HepG2 (cell line): ENCODE measurements at regions not wholly inside any gene's neighbourhood (a gene's known extent, or its start where the extent isn't known, plus 50 kb on each side); places are given as distances from the start of the nearest gene placed in this dataset.

Experiments
- ATAC-seq: fragments of 200-7000 bp; cut with Tn5 transposase; 3 replicates; pipeline ENCODE4 v1.9.1; 2020; ENCODE audit warnings: mild to moderate bottlenecking, moderate library complexity
- BruUV-seq: library from RNA; stranded (reverse); fragments of 400-500 nt; replicated peaks from 2 replicates; lab custom pipeline; 2021; lab: Mats Ljungman, UMichigan
- CTCF ChIA-PET: fragments of 300-600 bp; formaldehyde crosslinking; extraction: SDS; loops from one replicate; lab custom pipeline; 2021; ENCODE audit warnings: low total read pairs, inconsistent platforms, low intra/inter-chr PET ratio; lab: Yijun Ruan, JAX
- POLR2A ChIA-PET: fragments of 350-600 bp; sonication (Branson Sonifier 250); formaldehyde crosslinking; loops from one replicate; lab custom pipeline; 2020; ENCODE audit warnings: antibody characterized with exemption, inconsistent platforms; lab: Yijun Ruan, JAX
- DNase-seq: peaks from one replicate; pipeline ENCODE4 v3.0.0-alpha.2; 2015; ENCODE audit warnings: low spot score
- FAIRE-seq: peaks from 3 replicates; lab custom pipeline; 2011; peaks lifted over from hg19 to GRCh38; lab: Jason Lieb, UNC
- H2AFZ ChIP-seq: one replicate; pipeline ENCODE4 v1.6.1; 2011; ENCODE audit warnings: low read length, inconsistent platforms
- H3K27ac ChIP-seq: fragments of 300-600 bp; 3 replicates; pipeline ENCODE4 v1.8.0; 2011; ENCODE audit warnings: mixed run types, mild to moderate bottlenecking, mixed read lengths, low read length, inconsistent platforms; ENCODE audit not compliant: insufficient read depth; ENCODE audit errors: extremely low read length
- H3K27me3 ChIP-seq, 2 experiments: fragments of 200-600 bp in 1 of 2; 2 replicates in 1 of 2; 3 replicates in 1 of 2; pipeline versions ENCODE4 v1.6.0 to v1.8.0; 2011; ENCODE audit warnings: low read length in 2 of 2, mild to moderate bottlenecking in 2 of 2, moderate library complexity in 2 of 2, inconsistent platforms in 1 of 2; ENCODE audit not compliant: insufficient read depth in 2 of 2, control insufficient read depth in 1 of 2
- H3K36me3 ChIP-seq, 2 experiments: fragments of 200-600 bp in 1 of 2; replicated peaks in 1 of 2; 2 replicates in 1 of 2; 3 replicates in 1 of 2; pipeline versions ENCODE4 v1.5.1 to v1.8.0; 2011; ENCODE audit warnings: low read length in 2 of 2, inconsistent platforms in 1 of 2; ENCODE audit not compliant: insufficient read depth in 2 of 2, control insufficient read depth in 1 of 2
- H3K4me1 ChIP-seq: 2 replicates; pipeline ENCODE4 v1.5.1; 2012; ENCODE audit warnings: low read length, inconsistent platforms; ENCODE audit not compliant: insufficient read depth
- H3K4me2 ChIP-seq: 2 replicates; pipeline ENCODE4 v1.6.0; 2011; ENCODE audit warnings: low read depth, low read length, inconsistent platforms
- H3K4me3 ChIP-seq, 3 experiments: fragments of 200-600 bp in 1 of 3; sonication (generic), shearing (Covaris generic) in 1 of 3; replicated peaks in 1 of 3; 2 replicates each; pipeline ENCODE4 v1.5.1; 2011 to 2016; ENCODE audit warnings: low read length in 3 of 3, inconsistent platforms in 2 of 3, low read depth in 2 of 3, mild to moderate bottlenecking in 2 of 3, control low read depth in 1 of 3, mixed read lengths in 1 of 3; ENCODE audit not compliant: insufficient read depth in 1 of 3
- H3K79me2 ChIP-seq: one replicate; pipeline ENCODE4 v1.6.1; 2011; ENCODE audit warnings: low read length, inconsistent platforms; ENCODE audit not compliant: insufficient read depth
- H3K9ac ChIP-seq: 2 replicates; pipeline ENCODE4 v1.6.0; 2011; ENCODE audit warnings: mild to moderate bottlenecking, low read depth, low read length, inconsistent platforms; ENCODE audit not compliant: insufficient read depth
- H3K9me3 ChIP-seq: 2 replicates; pipeline ENCODE4 v1.5.1; 2012; ENCODE audit warnings: mild to moderate bottlenecking, low read length
- H4K20me1 ChIP-seq: 2 replicates; pipeline ENCODE4 v1.6.0; 2011; ENCODE audit warnings: inconsistent platforms, mild to moderate bottlenecking, low read length, moderate library complexity; ENCODE audit not compliant: insufficient read depth
- EED ChIP-seq: sonication (generic); formaldehyde crosslinking; IDR thresholded peaks from 2 replicates; pipeline ENCODE4 v1.5.0; 2020; ENCODE audit warnings: mild to moderate bottlenecking, missing genetic modification reagents
- EHMT2 ChIP-seq: fragments of 200-600 bp; sonication (generic); IDR thresholded peaks from 2 replicates; pipeline ENCODE4 v1.7.0; 2017; ENCODE audit warnings: antibody characterized with exemption, low read depth, low read length, borderline replicate concordance
- ETV6 ChIP-seq: sonication (generic); formaldehyde crosslinking; conservative IDR thresholded peaks from 2 replicates; pipeline ENCODE4 v1.4.0; 2020; ENCODE audit warnings: missing genetic modification reagents
- KDM2A ChIP-seq: sonication (generic); formaldehyde crosslinking; IDR thresholded peaks from 2 replicates; pipeline ENCODE4 v1.4.0; 2020; ENCODE audit warnings: low read depth, missing genetic modification reagents, borderline replicate concordance
- NFYB ChIP-seq: sonication (generic); formaldehyde crosslinking; IDR thresholded peaks from 2 replicates; pipeline ENCODE4 v1.4.0; 2020; ENCODE audit warnings: missing genetic modification reagents
- RBFOX2 ChIP-seq: fragments of 200-400 bp; formaldehyde crosslinking; IDR thresholded peaks from 2 replicates; pipeline ENCODE4 v1.6.1; 2017; ENCODE audit warnings: low read depth, mild to moderate bottlenecking, low read length
- TIGD3 ChIP-seq: sonication (generic); formaldehyde crosslinking; IDR thresholded peaks from 2 replicates; pipeline ENCODE4 v1.5.1; 2020; ENCODE audit warnings: mild to moderate bottlenecking, missing genetic modification reagents, borderline replicate concordance
- ZMYM2 ChIP-seq: sonication (generic); formaldehyde crosslinking; IDR thresholded peaks from 2 replicates; pipeline ENCODE4 v1.8.0; 2022; ENCODE audit warnings: mild to moderate bottlenecking, missing genetic modification reagents
- ZNF274 ChIP-seq: sonication (generic); formaldehyde crosslinking; IDR thresholded peaks from 2 replicates; pipeline ENCODE4 v1.5.1; 2020; ENCODE audit warnings: mild to moderate bottlenecking, missing genetic modification reagents
- ZNF468 ChIP-seq: sonication (generic); formaldehyde crosslinking; IDR thresholded peaks from 2 replicates; pipeline ENCODE4 v1.8.0; 2022; ENCODE audit warnings: mild to moderate bottlenecking, moderate library complexity, missing genetic modification reagents
- WGBS: methylation state at CpG from one replicate; pipeline ENCODE4 v1.1.6; 2017; ENCODE audit warnings: low lambda C conversion rate; 5-methylcytosine and 5-hydroxymethylcytosine counted together
- in situ Hi-C: cut with HindIII; loops from 2 replicates; pipeline ENCODE4 v1.10.0; 2017; ENCODE audit warnings: low pct_unique_long_range_greater_than_20kb; ENCODE audit not compliant: extremely low pct_ligation_motif_present
- intact Hi-C: fragments of 100-400 bp; cut with micrococcal nuclease; formaldehyde crosslinking; loops from one replicate; pipeline ENCODE4 v1.10.0; 2022; ENCODE audit not compliant: unreplicated experiment
- TF ChIP-seq, protein P1 (sequence below): sonication (generic); formaldehyde crosslinking; IDR thresholded peaks from 2 replicates; pipeline ENCODE4 v1.4.0; 2020; ENCODE audit warnings: missing genetic modification reagents

GRCh38 chr14:83433618-83434017 lies 1900.0 kb upstream of the SEL1L start:
- no peak for FAIRE-seq
- no peaks in the 10 kb centered on the region for H4K20me1 ChIP-seq
- H3K9ac ChIP-seq = no peak overlapping the region
- peaks cover 39% of the 10 kb centered on the region for H3K9me3 ChIP-seq
- CTCF ChIA-PET = no interaction called here
- POLR2A ChIA-PET = no interaction called here
- H3K4me2 ChIP-seq = no peak overlapping the region
- no peaks in the 10 kb centered on the region for H3K27me3 ChIP-seq
- no peak for DNase-seq
- no peak overlapping the region for H3K4me3 ChIP-seq
- no peak overlapping the region for H3K27ac ChIP-seq
- BruUV-seq = no TSS peak
- H3K4me1 ChIP-seq = no peaks in the 10 kb centered on the region
- H3K79me2 ChIP-seq = no peaks in the 10 kb centered on the region
- in situ Hi-C loops = no loop called here
- no peak overlapping the region for H2AFZ ChIP-seq
- 0% methylated on average over 1 of the region's 1 CpG for WGBS
- no peaks in the 10 kb centered on the region for H3K36me3 ChIP-seq
- TF ChIP-seq TIGD3 (CRISPR knock-in tag) (no peak), EED (CRISPR knock-in tag) (no peak), ZNF468 (CRISPR knock-in tag) (no peak), ETV6 (no peak), RBFOX2 (no peak), NFYB (CRISPR knock-in tag) (no peak), KDM2A (CRISPR knock-in tag) (no peak), EHMT2 (no peak), ZNF274 (CRISPR knock-in tag) (no peak), ZMYM2 (CRISPR knock-in tag) (no peak)
- TF ChIP-seq, protein P1, sequence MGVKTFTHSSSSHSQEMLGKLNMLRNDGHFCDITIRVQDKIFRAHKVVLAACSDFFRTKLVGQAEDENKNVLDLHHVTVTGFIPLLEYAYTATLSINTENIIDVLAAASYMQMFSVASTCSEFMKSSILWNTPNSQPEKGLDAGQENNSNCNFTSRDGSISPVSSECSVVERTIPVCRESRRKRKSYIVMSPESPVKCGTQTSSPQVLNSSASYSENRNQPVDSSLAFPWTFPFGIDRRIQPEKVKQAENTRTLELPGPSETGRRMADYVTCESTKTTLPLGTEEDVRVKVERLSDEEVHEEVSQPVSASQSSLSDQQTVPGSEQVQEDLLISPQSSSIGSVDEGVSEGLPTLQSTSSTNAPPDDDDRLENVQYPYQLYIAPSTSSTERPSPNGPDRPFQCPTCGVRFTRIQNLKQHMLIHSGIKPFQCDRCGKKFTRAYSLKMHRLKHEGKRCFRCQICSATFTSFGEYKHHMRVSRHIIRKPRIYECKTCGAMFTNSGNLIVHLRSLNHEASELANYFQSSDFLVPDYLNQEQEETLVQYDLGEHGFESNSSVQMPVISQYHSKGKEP = no peak
- no peak for ATAC-seq
- intact Hi-C loops = no loop called here
